AG04450 (cell line): ENCODE measurements at regions not wholly inside any gene's neighbourhood (a gene's known extent, or its start where the extent isn't known, plus 50 kb on each side); places are given as distances from the start of the nearest gene placed in this dataset.

ENCODE experiments used
- CTCF ChIA-PET: fragments of 300-600, 350-600 bp; formaldehyde crosslinking; extraction: SDS; loops from one replicate; lab custom pipeline; 2022; ENCODE audit warnings: antibody characterized with exemption, inconsistent platforms; lab: Charles Lee
- POLR2A ChIA-PET: fragments of 350-600 bp; formaldehyde crosslinking; extraction: SDS; loops from one replicate; lab custom pipeline; 2021; ENCODE audit warnings: antibody characterized with exemption, inconsistent platforms; lab: Yijun Ruan, JAX
- DNase-seq: peaks from one replicate; pipeline ENCODE4 v3.0.0-alpha.2; 2011; ENCODE audit warnings: low read depth, low spot score
- H3K27ac ChIP-seq: one replicate; pipeline ENCODE4 v1.5.1; 2012; ENCODE audit warnings: low read depth, low read length, control low read depth
- H3K27me3 ChIP-seq: one replicate; pipeline ENCODE4 v1.6.0; 2012; ENCODE audit warnings: low read length; ENCODE audit not compliant: control insufficient read depth, insufficient read depth
- H3K4me3 ChIP-seq: 2 replicates; pipeline ENCODE4 v1.5.1; 2011; ENCODE audit warnings: mild to moderate bottlenecking, low read depth, low read length, control low read depth
- H3K9me3 ChIP-seq: 2 replicates; pipeline ENCODE4 v1.5.1; 2012; ENCODE audit warnings: low read length; ENCODE audit not compliant: control insufficient read depth, insufficient read depth
- TF ChIP-seq, protein P1 (sequence below): IDR thresholded peaks from 2 replicates; pipeline ENCODE4 v1.5.1; 2011; ENCODE audit warnings: low read depth, low read length, control low read depth, inconsistent platforms

DNA sequence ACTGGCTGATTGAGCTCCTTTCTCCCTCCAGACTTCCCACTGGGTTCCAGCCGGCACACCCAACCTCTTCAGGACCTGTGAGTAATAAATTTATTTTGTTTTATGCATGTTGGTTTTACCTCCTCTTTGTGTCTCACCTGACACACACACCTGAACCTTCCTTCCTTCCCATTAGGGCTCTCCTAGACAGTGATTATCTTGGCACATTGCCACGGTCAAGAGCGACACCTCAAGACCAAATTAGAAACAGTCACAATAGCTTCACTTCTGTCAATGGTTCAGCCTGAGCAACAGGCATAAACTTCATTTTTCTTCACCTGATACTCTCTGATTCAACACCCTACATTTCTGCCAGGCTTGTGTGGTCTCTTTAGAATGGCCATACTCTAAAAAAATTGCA lies 296.3 kb upstream of the SMARCA2 start:
- ChIA-PET CTCF (no interaction called here), POLR2A (no interaction called here)
- H3K4me3 ChIP-seq, result no peak overlapping the region
- no peak overlapping the region for H3K27ac ChIP-seq
- TF ChIP-seq, protein P1, sequence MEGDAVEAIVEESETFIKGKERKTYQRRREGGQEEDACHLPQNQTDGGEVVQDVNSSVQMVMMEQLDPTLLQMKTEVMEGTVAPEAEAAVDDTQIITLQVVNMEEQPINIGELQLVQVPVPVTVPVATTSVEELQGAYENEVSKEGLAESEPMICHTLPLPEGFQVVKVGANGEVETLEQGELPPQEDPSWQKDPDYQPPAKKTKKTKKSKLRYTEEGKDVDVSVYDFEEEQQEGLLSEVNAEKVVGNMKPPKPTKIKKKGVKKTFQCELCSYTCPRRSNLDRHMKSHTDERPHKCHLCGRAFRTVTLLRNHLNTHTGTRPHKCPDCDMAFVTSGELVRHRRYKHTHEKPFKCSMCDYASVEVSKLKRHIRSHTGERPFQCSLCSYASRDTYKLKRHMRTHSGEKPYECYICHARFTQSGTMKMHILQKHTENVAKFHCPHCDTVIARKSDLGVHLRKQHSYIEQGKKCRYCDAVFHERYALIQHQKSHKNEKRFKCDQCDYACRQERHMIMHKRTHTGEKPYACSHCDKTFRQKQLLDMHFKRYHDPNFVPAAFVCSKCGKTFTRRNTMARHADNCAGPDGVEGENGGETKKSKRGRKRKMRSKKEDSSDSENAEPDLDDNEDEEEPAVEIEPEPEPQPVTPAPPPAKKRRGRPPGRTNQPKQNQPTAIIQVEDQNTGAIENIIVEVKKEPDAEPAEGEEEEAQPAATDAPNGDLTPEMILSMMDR, result no peak
- peaks cover 11% of the 10 kb centered on the region; the same call in 1 of the 2 replicates for H3K9me3 ChIP-seq
- H3K27me3 ChIP-seq, result no peaks in the 10 kb centered on the region
- DNase-seq, result no peak

DNA sequence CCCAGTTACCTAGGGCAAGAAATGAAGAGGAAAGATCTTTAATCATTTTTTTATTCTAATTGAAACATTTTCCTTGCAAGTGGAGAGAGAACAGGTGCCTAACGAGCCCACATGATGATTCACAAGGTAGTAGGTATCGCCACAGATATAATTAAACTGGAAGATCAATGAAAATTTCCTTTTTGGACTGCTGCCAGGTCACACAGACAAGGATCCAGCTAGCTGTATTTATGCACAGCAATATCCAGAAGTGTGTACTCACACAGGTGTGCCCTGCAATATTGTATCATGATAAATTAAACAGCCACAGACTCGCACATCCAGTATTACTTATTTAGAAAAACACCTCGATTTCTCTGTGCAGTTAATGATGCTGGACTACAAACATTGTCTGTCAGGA lies 294.0 kb upstream of the SMARCA2 start:
- H3K4me3 ChIP-seq, result no peak overlapping the region
- TF ChIP-seq, protein P1, result no peak
- DNase-seq, result no peak
- H3K27ac ChIP-seq, result no peak overlapping the region
- POLR2A ChIA-PET, result no interaction called here
- H3K27me3 ChIP-seq, result no peaks in the 10 kb centered on the region
- H3K9me3 ChIP-seq, result peaks cover 3% of the 10 kb centered on the region; the same call in 1 of the 2 replicates
- CTCF ChIA-PET, result no interaction called here

DNA sequence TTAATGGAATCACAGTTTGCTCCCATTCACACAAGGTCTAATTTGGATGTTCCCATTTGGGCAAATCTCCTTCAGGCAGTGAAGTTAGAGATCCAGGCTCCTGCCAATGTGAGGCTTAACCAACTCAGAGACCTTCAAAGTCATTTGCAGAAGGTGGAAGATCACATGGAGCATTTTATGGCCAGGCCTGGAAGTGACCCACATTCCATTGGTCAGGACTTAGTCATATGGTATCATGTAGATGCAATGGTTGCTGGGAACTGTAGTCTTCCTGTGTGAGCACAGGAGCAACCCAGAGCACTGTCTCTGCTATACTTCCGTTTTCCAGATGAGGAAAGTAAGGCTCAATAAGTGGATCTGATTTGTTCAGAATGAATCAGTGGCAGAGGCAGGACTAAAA lies 292.7 kb upstream of the SMARCA2 start:
- no peak for DNase-seq
- no peaks in the 10 kb centered on the region for H3K27me3 ChIP-seq
- no peak overlapping the region for H3K4me3 ChIP-seq
- peaks cover 3% of the 10 kb centered on the region; the same call in 1 of the 2 replicates for H3K9me3 ChIP-seq
- H3K27ac ChIP-seq, result no peak overlapping the region
- ChIA-PET POLR2A (no interaction called here), CTCF (no interaction called here)
- TF ChIP-seq, protein P1, result no peak

DNA sequence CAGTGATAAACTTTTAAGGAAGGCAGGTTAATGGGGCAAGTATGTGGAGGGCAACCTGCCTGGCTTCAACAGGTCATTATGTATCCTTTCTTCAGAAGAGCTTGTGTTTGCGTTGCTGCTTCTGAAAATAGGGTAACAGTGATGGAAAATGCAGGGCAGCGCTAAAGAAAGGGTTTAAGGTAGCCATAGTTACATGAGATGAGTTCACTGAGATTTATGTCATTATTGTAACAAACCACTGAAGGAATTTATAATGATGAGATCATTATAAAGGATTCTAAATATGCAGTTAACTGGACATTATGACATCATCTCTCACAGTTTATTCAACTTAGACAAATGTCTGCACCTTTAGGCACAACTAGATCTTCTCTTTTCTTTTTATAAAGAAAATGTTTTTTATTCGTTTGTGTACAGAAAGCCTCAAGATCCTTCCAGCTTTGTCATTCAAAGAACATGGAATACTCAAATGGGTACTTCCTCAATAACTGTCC lies 291.6 kb upstream of the SMARCA2 start:
- POLR2A ChIA-PET, result no interaction called here
- Histone ChIP-seq H3K9me3 (peaks cover 3% of the 10 kb centered on the region; the same call in 1 of the 2 replicates), H3K27ac (no peak overlapping the region), H3K4me3 (no peak overlapping the region), H3K27me3 (no peaks in the 10 kb centered on the region)
- no peak for DNase-seq
- TF ChIP-seq, protein P1, result no peak
- CTCF ChIA-PET, result no interaction called here

DNA sequence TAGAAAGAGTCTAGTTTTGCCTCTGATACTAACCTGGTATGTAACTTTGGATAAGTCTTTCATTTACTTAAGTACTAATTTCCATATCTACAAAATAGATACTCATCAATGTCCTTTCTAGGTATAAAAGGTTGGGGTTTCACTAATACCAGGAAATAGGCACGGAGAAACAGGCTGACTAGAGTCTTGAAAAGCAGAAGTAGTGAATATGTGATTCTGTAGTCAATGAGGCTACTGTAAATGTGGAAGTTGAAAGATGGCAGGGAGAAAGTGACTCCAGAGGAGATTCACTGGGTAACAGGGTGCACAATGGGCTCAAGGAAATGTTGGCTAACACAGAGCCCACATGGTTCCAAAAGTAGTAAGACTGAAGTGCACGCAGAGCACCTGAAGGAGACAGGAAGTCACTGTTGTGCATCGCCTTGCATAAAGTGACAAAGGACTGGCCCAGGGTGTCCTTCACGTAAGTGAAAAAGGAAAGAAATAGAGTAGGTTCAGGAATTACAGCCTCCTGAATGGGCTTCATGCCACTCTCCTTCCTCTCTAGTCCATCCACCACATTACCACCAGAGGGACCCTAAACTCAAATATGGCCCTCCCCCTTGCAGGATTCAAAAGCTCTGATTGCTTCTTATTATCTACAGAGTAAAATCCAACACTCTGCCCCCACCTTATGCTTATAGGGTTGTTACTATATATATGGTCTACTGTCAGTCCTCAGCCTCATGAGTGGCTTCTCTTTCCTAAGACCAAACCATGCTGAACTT lies 288.0 kb upstream of the SMARCA2 start:
- peaks cover 3% of the 10 kb centered on the region for H3K9me3 ChIP-seq
- no peaks in the 10 kb centered on the region for H3K27me3 ChIP-seq
- TF ChIP-seq, protein P1, result no peak
- H3K27ac ChIP-seq, result no peak overlapping the region
- ChIA-PET CTCF (no interaction called here), POLR2A (no interaction called here)
- no peak for DNase-seq
- no peak overlapping the region for H3K4me3 ChIP-seq
